Astrocyte of the cerebellum (primary cell): ENCODE measurements at regions not wholly inside any gene's neighbourhood (a gene's known extent, or its start where the extent isn't known, plus 50 kb on each side); places are given as distances from the start of the nearest gene placed in this dataset.

ENCODE experiments used
- DNase-seq: peaks from one replicate; pipeline ENCODE4 v3.0.0-alpha.2; 2011; ENCODE audit warnings: low read depth
- H3K4me3 ChIP-seq: 2 replicates; pipeline ENCODE4 v1.5.1; 2011; ENCODE audit warnings: mild to moderate bottlenecking, low read depth, low read length, moderate library complexity
- in situ Hi-C: cut with HindIII; loops from 2 replicates; pipeline ENCODE4 v1.10.0; 2017; ENCODE audit warnings: low sequenced_read_pairs
- TF ChIP-seq, protein P1 (sequence below): IDR thresholded peaks from 2 replicates; pipeline ENCODE4 v1.5.1; 2012; ENCODE audit warnings: low read length, low read depth, moderate library complexity, mild to moderate bottlenecking; ENCODE audit errors: missing control alignments

DNA sequence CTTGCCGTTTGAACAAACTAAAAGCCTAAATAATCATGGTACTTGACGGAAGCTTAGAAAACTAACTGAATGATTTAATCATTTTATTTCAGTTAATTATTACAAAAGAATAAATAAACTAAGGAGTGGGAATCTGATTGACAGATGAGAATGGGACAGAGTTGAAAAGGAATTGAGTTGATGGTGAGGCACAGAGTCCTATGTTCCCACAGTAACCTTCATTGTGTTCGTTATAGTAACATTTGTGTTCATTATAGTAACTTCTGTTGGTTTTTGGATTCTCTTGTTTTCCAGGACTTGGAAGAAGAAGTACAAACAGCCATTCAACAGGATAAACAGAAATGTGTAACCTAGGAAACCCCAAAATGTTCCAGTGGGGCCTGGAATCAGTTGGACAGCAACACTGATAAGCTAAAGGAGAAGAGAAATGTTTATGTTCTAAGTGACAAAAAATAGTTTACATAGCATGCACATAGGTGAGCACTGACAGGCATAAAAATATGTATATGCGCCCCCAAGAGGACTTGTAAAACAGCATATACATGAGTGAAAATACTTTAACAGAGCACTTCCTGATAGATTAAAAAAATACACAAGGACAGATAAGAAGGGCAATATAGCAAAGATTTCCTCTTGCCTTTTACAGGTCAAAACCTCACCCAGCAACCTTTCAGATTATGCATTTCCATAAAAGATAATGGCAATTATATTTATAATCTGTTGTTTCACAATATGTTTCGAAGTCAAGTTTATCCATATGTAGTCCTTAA is 218.6 kb upstream of the HTR2C start:
- DNase-seq: no peak
- no peak overlapping the region for H3K4me3 ChIP-seq
- in situ Hi-C loops: no loop called here
- TF ChIP-seq, protein P1, sequence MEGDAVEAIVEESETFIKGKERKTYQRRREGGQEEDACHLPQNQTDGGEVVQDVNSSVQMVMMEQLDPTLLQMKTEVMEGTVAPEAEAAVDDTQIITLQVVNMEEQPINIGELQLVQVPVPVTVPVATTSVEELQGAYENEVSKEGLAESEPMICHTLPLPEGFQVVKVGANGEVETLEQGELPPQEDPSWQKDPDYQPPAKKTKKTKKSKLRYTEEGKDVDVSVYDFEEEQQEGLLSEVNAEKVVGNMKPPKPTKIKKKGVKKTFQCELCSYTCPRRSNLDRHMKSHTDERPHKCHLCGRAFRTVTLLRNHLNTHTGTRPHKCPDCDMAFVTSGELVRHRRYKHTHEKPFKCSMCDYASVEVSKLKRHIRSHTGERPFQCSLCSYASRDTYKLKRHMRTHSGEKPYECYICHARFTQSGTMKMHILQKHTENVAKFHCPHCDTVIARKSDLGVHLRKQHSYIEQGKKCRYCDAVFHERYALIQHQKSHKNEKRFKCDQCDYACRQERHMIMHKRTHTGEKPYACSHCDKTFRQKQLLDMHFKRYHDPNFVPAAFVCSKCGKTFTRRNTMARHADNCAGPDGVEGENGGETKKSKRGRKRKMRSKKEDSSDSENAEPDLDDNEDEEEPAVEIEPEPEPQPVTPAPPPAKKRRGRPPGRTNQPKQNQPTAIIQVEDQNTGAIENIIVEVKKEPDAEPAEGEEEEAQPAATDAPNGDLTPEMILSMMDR: no peak

DNA sequence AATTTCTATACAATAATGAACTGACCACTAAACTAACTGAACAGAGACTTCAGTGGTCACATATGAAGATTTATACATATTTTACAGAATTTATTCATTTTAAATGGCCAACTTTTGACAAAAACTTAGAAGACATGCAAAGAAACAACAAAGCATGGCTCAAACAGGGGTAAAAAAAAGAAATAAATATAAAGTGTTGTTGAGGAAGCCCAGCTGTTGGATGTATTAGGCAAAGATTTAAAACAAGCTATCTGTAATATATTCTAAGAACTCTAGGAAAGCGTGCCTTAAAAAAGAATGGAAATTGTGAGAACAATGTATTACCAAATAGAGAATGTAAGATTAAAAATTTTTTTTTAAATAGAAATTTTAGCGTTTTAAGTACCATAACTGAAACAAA is 210.9 kb upstream of the HTR2C start:
- no peak overlapping the region for H3K4me3 ChIP-seq
- TF ChIP-seq, protein P1: no peak
- no peak for DNase-seq
- in situ Hi-C loops: no loop called here

DNA sequence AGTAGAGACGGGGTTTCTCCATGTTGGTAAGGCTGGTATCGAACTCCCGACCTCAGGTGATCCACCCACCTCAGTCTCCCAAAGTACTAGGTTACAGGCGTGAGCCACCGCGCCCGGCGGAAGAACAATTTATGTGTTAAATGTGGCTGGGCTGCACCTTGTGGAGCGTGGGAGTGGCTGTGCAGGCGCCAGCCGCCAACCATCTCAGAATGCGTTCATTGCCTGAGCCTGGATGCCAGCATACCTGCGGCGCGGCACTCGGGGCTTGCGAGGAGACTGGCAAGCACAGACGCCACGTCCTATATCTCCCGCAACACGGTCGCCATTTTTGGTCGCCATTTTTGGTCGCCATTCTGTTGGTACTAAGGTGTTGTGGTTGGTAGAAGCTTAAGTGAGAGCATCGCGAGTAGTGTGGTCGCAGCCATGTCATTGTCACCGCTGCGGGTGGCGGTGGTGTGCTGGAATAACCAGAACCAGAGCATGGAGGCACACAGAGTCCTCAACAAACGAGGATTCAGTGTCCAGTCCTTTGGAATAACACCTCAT is 193.6 kb upstream of the HTR2C start:
- in situ Hi-C loops: no loop called here

More for the DNA sequence above, 193.6 kb upstream of the HTR2C start:
- DNase-seq: no peak
- no peak overlapping the region for H3K4me3 ChIP-seq
- TF ChIP-seq, protein P1: no peak
